ENCODE measurements at regions not wholly inside any gene's neighbourhood (a gene's known extent, or its start where the extent isn't known, plus 50 kb on each side); places are given as distances from the start of the nearest gene placed in this dataset.

DNA sequence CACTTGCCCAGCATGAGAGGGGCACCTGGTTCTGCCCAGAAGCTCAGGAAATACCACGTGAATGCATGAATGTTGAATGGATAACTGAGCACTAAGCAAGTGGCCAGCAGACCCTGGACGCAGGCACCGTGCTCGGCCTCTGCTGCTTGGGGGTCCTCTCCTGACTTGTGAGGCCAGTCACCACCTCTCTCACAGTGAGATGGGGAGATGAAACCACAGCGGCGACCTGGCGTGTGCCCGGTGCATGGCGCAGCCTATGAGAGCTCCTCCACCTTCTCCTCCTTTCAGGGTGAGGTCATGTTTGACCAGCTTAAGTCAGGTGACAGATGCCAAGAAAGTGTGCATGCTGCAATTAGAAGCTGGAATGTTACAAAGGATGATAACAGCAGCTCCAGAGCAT lies 75.5 kb downstream of the HMX1 start:
- no peak overlapping the region for H3K4me3 ChIP-seq (ENCODE audit: low read length)
- TF ChIP-seq, protein P1, sequence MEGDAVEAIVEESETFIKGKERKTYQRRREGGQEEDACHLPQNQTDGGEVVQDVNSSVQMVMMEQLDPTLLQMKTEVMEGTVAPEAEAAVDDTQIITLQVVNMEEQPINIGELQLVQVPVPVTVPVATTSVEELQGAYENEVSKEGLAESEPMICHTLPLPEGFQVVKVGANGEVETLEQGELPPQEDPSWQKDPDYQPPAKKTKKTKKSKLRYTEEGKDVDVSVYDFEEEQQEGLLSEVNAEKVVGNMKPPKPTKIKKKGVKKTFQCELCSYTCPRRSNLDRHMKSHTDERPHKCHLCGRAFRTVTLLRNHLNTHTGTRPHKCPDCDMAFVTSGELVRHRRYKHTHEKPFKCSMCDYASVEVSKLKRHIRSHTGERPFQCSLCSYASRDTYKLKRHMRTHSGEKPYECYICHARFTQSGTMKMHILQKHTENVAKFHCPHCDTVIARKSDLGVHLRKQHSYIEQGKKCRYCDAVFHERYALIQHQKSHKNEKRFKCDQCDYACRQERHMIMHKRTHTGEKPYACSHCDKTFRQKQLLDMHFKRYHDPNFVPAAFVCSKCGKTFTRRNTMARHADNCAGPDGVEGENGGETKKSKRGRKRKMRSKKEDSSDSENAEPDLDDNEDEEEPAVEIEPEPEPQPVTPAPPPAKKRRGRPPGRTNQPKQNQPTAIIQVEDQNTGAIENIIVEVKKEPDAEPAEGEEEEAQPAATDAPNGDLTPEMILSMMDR (conservative IDR thresholded peaks at IDR 0.05; ENCODE audit: low read depth, low read length): no peak
- no peak for DNase-seq (ENCODE audit: low read depth)

DNA sequence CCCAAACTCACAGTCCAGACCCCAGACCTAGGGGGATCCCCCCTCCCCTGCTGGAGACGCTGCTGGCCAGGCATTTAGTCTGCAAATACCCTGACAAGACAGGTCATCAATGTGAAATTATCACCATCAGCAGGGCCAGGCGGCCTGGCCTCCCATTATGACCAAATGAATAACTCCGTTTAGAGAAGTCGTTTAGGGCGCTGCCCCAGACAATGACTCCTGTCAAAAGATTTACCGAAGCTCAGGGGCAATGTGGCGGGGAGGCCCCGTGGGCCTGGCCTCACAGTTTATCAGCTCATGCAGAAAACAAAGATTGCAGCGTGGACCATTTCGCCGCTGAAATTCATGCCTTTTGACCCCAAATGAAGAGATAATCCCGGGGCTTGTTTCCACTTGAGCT lies 76.5 kb downstream of the HMX1 start:
- no peak overlapping the region for H3K4me3 ChIP-seq (ENCODE audit: low read length)
- no peak for DNase-seq (ENCODE audit: low read depth)
- TF ChIP-seq, protein P1 (conservative IDR thresholded peaks at IDR 0.05; ENCODE audit: low read depth, low read length): no peak

DNA sequence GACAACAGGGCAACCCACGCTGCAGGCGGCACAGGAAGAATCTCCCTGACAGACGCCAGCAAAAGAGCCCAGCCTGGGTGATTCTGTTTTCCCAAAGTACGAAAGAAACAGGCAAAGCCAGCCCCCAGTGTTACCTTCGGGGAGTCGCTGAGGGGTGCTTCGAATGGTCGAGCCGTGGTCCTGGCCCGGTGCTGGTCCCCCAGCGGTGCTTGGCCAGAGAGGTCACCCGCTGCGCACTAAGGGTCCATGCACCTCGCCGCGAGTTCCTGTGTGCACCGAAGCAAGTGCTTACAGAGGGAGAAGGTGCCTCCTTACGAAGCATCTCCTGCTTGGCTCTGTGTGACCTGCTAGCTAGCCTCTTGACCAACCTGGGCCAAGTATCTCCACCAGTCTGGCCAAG lies 77.1 kb downstream of the HMX1 start:
- TF ChIP-seq, protein P1 (conservative IDR thresholded peaks at IDR 0.05; ENCODE audit: low read depth, low read length): no peak
- no peak for DNase-seq (ENCODE audit: low read depth)
- no peak overlapping the region for H3K4me3 ChIP-seq (ENCODE audit: low read length)

DNA sequence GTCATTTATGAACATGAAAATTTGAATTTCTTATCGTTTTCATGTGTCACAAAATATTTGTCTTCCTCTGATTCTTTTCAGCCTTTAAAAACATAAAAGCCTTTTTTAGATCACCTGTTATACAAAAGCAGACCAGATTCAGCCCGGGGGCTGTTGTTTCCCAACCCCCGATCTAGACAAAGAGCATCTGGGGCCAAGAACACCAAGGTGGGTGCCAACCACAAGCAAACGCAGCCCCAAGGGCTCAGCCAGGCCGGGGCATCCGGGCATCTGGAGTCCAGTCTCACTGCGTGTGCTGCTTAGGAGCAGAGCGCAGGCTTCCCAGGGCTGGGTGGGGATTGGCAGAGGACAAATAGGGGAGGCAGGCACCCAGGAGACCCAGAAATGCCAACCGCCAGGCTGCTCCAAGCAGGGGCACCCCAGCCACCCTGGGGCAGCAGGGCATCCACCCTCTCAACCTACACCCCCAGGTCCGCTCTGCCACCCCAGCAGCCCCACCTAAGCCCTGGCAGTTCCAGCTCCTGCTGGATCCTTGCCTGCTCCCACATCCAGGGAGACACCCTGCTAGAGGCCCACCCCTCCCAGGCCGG lies 78.0 kb downstream of the HMX1 start:
- TF ChIP-seq, protein P1 (conservative IDR thresholded peaks at IDR 0.05; ENCODE audit: low read depth, low read length): no peak
- no peak overlapping the region for H3K4me3 ChIP-seq (ENCODE audit: low read length)
- DNase-seq (ENCODE audit: low read depth): no peak

DNA sequence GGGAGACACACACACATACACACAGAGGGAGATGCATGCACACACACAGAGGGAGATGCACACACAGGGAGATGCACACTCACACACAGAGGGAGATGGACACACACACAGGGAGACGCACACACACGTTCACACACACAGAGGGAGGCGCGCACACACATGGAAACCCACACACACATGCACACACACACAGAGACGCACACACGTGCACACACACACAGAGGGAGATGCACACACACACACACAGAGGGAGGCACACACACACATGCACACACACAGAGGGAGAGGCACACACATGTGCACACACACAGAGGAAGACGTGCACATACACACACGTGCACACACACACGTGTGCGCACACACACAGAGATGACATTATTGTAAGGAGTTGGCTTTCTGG lies 79.1 kb downstream of the HMX1 start:
- TF ChIP-seq, protein P1 (conservative IDR thresholded peaks at IDR 0.05; ENCODE audit: low read depth, low read length): no peak
- no peak overlapping the region for H3K4me3 ChIP-seq (ENCODE audit: low read length)
- DNase-seq (ENCODE audit: low read depth): no peak

DNA sequence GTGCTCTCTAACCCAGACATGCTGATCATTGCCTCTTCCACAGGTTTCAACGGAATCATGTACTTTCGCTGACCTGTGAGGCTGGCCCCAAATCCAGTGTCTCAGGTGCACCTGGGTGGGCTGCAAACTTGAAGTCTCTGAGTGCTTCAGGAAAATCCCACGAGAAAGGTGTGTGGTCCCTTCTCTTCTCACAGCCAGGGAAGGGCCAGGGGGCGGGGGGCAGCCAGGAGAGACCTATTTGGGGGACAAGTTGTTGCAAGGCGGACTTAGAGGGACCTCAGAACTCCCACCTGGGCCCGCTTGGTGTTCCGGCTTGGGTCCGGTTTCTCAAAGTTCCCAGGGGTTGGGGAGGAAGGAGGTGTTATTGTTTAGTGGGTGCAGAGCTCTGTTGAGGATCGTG lies 80.0 kb downstream of the HMX1 start:
- no peak overlapping the region for H3K4me3 ChIP-seq (ENCODE audit: low read length)
- TF ChIP-seq, protein P1 (conservative IDR thresholded peaks at IDR 0.05; ENCODE audit: low read depth, low read length): no peak
- no peak for DNase-seq (ENCODE audit: low read depth)

DNA sequence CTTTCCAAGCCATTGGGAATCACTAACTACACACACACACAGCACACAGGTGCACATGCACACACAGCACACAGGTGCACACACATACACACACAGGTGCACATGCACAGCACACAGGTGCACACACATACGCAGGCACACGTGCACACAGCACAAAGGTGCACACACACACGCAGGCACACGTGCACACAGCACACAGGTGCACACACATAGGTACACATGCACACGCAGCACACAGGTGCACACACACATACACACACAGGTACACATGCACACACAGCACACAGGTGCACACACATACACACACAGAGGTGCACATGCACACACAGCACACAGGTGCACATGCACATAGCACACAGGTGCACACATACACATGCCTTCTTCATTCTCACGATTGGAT lies 80.9 kb downstream of the HMX1 start:
- no peak overlapping the region for H3K4me3 ChIP-seq (ENCODE audit: low read length)
- no peak for DNase-seq (ENCODE audit: low read depth)
- TF ChIP-seq, protein P1 (conservative IDR thresholded peaks at IDR 0.05; ENCODE audit: low read depth, low read length): no peak

Measured in retinal pigment epithelial cell (primary cell).